ENCODE measurements at regions not wholly inside any gene's neighbourhood (a gene's known extent, or its start where the extent isn't known, plus 50 kb on each side); places are given as distances from the start of the nearest gene placed in this dataset.
"Not testable (repeated sequence)": the region's sequence is repeated elsewhere in the genome, so short reads cannot be mapped to it uniquely, and the experiment has no call there.

DNA sequence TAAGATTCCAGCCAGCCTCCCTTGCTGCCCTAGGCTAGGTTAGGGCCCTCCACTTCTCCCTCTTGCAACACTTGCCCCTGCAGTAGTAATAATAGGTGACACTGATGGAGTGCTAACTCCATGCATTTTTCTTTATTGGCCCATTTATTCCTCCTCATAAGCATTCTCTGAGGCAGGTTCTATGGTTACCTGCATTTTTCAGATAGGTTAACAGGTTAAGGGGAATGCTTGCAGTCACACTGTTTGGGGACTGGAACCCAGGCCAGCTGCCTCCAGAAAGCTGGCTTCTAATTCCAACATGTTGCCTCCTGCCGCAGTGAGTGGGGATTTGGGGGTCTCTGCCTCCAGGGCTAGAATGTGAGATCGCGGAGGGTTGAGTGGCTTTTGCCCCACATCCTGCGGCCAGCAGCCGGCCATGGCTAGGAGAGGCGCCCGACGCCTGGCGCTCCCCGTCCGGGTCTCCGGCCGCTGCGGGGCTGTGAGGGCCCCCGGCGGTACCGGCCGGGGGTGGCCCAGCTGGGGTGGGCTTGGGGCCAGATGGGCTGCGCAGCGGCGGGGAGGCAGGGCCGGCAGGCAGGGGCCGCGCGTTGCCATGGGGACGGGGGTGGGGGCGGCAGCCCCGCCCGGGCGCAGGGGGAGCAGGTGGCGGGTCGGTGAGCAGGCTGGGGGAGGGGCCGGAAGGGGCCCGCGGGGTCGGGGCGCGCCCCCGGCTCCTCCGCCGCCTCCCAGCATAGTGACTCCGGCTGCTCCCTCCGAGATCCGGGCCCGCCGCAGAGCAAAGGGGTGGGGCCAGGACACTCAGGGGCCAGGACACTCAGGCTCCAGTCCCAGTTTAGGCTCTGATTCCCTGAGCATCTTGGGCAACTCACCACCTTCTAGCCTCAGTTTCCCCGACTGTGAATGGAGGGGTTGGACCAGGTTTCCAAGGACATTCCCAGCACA lies 68.4 kb upstream of the SSBP3 start:
- no peak for DNase-seq (ENCODE audit: low read depth)

DNA sequence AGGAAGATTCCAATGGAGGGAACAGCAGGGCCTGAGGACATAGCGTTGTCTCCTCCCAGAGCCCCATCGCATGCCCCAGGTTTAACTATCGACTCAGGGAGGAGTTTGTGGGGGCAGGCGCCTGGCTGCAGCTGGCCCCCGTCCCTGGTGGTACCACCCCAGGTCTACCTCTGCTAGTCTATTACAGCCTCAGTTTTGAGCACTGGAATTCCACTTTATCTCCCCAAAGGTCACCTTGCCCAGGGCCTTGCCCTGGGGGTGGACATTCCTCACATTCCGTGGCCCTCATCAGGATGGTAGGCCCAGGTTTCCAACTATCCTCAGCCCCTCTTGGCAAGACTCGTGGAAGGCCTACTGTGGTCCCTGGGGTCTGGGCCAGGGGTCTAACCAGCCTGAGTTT lies 65.4 kb upstream of the SSBP3 start:
- no peak for DNase-seq (ENCODE audit: low read depth)

DNA sequence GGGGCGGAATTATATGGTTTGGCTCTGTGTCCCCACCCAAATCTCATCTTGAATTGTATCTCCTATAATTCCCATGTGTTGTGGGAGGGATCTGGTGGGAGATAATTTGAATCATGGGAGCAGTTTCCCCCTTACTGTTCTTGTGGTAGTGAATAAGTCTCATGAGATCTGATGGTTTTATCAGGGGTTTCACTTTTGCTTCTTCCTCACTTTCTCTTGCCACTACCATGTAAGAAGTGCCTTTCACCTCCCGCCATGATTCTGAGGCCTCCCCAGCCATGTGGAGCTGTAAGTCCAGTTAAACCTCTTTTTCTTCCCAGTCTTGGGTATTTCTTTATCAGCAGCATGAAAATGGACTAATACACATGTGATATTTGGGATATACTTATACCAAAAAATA lies 63.2 kb upstream of the SSBP3 start:
- DNase-seq (ENCODE audit: low read depth): not testable (repeated sequence)

DNA sequence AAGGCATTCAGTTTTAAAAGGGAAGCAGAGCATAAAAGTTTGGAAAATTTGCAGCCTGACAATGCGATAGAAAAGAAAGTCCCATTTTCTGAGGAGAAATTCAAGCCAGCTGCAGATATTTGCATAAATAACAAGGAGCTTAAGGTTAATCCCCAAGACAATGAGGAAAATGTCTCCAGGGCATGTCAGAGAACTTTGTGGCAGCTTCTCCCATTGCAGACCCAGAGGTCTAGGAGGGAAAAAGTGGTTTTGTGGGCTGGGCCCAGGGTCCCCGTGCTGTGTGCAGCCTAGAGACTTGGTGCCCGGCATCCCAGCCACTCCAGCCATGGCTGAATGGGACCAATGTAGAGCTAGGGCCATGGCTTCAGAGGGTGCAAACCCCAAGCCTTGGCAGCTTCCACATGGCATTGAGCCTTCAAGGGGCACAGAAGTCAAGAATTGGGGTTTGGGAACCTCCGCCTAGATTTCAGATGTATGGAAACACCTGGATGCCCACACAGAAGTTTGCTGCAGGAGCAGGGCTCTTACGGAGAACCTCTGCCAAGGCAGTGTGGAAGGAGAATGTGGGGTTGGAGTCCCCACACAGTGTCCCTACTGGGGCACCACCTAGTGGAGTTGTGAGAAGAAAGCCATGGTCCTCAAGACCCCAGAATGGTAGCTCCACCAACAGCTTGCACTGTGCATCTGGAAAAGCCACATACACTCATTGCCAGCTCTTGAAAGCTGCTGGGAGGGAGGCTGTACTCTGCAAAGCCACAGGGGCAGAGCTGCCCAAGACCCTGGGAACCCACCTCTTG lies 62.3 kb upstream of the SSBP3 start:
- DNase-seq (ENCODE audit: low read depth): not testable (repeated sequence)

GRCh38 chr1:54465351-54465811 lies 59.2 kb upstream of the SSBP3 start:
- no peak for DNase-seq (ENCODE audit: low read depth)

- peak; percentile 44 for DNase-seq (ENCODE audit: low read depth)
Measured at GRCh38 chr1:54464477-54465146, 58.4 kb upstream of the SSBP3 start.

DNA sequence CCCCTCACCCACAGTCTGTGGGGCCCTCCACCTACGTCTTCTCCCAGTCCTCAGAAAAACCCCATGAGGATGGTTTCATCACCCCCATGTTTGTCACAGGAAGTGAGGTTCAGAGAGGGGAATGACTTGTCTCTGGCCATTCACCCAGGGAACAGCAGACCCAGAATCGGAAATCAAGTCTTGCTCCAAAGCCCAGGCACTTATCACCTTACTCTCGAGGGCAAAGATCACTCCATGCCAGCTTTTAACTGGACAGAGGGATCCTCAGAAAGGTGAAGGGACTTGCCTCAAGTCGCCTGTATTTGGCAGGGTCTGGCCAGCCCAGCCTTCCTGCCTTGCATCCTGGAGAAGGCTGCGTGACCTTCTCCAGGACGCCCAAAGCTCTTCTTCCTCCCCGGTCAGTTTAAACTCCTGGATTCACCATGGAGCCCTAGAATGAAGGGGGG lies 57.9 kb upstream of the SSBP3 start:
- DNase-seq (ENCODE audit: low read depth): no peak

DNA sequence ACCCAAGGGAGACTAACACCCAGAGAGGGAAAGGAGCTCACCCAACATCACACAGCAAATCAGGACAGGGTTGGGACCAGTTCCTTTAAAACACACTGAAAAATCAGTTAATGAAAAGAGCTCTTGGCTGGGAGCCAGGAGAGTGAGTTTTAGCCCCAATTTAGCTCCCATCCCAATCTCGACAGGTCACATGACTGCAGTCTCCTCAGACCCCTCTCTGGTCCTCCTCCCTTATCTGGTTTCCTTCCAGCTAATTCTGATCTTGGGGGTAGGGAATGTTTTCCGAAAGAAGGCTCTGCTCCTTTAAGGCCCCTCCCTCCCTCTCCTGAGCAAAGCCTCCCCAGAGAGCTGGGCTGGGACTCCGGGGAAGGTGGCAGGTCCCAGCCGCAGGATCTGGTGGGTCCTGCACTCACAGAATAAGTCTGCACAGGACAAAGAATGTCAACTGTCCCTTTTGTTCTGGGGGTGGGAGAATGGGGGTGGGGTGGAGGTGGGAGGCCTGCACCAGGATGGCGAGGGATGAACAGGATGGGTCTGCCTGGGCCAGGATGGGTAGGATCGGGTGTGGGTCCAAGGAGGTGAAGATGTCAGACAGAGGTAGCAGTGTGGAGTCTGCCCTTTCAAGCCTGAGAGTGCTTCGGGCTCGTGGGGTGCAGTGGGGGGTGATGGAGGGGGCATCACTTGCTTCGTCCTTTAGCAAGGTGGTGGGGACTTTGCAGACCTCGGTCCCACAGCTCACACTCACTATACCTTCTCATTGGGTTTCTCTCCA lies 57.3 kb upstream of the SSBP3 start:
- no peak for DNase-seq (ENCODE audit: low read depth)

DNA sequence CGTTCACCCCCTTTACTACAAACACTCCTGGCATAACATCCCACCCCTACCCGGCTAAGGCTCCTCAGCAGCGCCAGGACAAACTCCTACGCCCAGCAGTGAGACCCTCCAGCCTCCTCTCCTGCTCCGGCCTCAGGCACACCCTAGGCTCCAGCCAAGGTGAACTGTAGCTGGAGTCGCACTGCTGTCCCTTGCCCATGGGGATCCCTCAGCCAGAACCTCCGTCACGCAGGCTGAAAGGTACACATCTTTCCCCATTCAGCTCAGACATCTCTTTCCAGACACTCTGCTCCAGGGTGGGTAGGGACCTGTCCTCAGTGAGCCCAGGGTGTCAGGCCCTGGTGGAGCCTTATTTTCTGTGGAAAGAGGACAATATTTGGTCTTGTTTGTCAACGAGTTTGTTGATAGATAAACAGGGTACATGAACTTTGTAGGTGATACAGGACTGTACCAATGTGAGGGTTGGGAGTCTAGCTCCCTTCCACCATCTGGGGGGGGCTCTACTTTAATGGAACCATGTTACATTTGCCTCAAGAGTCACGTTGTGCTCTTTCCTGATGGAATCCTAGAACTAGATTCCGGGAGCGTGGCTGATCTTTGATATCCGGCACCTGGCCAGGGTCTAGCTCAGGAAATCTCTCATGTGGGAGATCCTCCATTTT lies 56.5 kb upstream of the SSBP3 start:
- DNase-seq (ENCODE audit: low read depth): no peak

DNA sequence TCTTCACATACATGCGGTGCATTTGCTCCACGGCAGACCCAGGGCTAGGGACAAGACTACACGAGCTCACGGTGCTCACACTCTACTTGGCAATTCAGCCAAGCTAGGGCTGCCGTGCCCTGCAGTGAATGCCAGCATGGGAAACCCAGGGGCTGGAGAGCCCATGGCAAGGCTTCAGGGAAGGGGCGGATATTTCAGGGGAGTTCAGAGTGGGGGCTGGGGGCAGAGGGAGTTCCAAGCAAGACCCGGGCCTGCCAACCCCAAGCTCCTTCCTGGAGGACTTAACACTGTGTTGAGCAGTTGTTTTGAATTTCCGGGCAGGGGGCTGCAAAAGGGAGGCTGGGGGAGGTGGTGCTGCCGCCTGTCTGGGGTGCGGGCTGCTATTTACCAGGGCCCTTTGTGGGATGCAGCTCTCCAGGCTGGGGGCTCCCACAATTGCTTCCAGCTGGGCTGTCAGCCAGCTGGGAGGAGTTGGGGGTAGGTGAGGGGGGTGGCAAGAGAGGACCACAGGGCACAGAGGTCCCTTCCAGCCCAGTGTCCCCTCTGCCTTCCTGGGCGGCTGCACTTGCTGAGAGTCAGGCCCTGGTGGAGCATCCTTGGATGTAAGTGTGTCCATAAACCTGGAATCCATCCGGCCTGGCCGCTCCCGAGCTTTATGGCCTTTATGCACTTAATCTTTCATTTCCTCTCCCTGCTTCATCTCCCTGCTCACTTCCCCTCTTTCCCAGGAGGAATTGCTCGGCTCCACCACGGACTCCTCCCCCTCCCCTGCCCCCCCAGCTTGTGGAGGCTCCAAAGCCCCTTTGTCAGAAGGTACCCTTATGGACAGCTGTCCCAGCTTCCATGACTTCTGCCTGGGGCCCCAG lies 55.8 kb upstream of the SSBP3 start:
- DNase-seq (ENCODE audit: low read depth): no peak

- no peak for DNase-seq (ENCODE audit: low read depth)
Measured at GRCh38 chr1:54460861-54461387, 54.7 kb upstream of the SSBP3 start.

GRCh38 chr1:54460351-54460750 lies 54.2 kb upstream of the SSBP3 start:
- DNase-seq (ENCODE audit: low read depth): no peak

DNA sequence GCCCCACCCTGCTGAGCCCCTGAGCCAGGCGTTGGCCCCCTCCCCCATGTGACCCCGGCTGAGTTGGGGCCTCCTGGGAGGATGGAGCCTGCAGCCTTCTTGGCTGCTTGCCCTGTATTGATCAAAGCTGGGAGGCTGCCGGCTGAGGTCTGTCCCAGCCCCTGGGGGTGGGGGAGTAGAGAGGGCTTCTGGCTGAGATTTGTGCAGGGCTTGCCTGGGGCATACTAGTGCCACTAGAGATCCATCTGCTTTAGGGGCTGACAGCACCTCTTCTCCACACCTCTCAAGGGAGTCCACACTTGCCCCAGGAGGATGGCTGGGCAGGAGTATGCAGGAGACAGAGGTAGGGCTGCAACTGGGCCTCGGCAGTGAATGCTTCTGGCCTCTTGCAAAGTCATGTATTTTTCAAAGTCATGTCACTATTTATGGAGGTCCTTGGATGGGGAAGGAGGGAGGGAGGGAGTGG lies 53.6 kb upstream of the SSBP3 start:
- no peak for DNase-seq (ENCODE audit: low read depth)

DNA sequence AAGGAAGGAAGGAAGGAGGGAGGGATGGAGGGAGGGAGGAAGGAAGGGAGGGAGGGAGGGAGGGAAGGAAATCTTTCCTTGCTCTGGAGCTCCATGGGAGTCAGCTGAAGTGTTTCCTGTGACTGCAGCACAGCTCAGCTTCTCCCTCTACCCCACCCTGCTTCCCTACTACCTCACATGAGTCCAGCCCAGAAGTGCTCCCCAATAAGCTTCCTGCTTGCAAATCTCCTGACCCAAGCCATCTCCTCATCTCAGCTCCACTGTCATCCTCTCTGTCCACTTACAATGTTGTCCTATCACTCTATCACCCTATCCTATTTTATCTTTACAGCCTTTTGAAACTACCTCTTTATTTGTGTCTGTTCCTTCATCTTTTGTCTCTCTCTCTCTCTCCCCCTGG lies 52.9 kb upstream of the SSBP3 start:
- no peak for DNase-seq (ENCODE audit: low read depth)

GRCh38 chr1:54456921-54457529 lies 50.8 kb upstream of the SSBP3 start:
- peak; percentile 25 for DNase-seq (ENCODE audit: low read depth)

GRCh38 chr1:54456361-54456760 lies 50.2 kb upstream of the SSBP3 start:
- no peak for DNase-seq (ENCODE audit: low read depth)
